ENCODE measurements at regions not wholly inside any gene's neighbourhood (a gene's known extent, or its start where the extent isn't known, plus 50 kb on each side); places are given as distances from the start of the nearest gene placed in this dataset.

GRCh38 chr14:71289536-71289935 lies 382.3 kb downstream of the PCNX1 start:
- H3K27ac ChIP-seq = no peak overlapping the region
- TF ChIP-seq CTCF (conservative IDR thresholded peaks at IDR 0.05) = no peak

- H3K27ac ChIP-seq = no peak overlapping the region
- TF ChIP-seq CTCF (conservative IDR thresholded peaks at IDR 0.05) = no peak
Observed at GRCh38 chr14:71290301-71290700, 383.0 kb downstream of the PCNX1 start.

- no peak overlapping the region for H3K27ac ChIP-seq
- TF ChIP-seq CTCF (conservative IDR thresholded peaks at IDR 0.05) = no peak
Observed at GRCh38 chr14:71290960-71291466, 383.8 kb downstream of the PCNX1 start.

GRCh38 chr14:71296184-71296583 lies 388.9 kb downstream of the PCNX1 start:
- no peak overlapping the region for H3K27ac ChIP-seq
- no peak for TF ChIP-seq CTCF (conservative IDR thresholded peaks at IDR 0.05)

GRCh38 chr14:71300566-71301330 lies 393.5 kb downstream of the PCNX1 start:
- no peak overlapping the region for H3K27ac ChIP-seq
- TF ChIP-seq CTCF (conservative IDR thresholded peaks at IDR 0.05) = no peak

- TF ChIP-seq CTCF (conservative IDR thresholded peaks at IDR 0.05) = no peak
- H3K27ac ChIP-seq = no peak overlapping the region
Observed at GRCh38 chr14:71301611-71302010, 394.4 kb downstream of the PCNX1 start.

GRCh38 chr14:71304690-71305089 lies 397.4 kb downstream of the PCNX1 start:
- no peak for TF ChIP-seq CTCF (conservative IDR thresholded peaks at IDR 0.05)
- no peak overlapping the region for H3K27ac ChIP-seq
